NCI-H1048 (cell line): ENCODE measurements at regions not wholly inside any gene's neighbourhood (a gene's known extent, or its start where the extent isn't known, plus 50 kb on each side); places are given as distances from the start of the nearest gene placed in this dataset.

ENCODE experiments used
- DNase-seq: peaks from one replicate; lab custom pipeline; 2025; lab: John Stamatoyannopoulos, UW

- DNase-seq = no peak
Observed at GRCh38 chr6:99066044-99066443, 118.3 kb upstream of the FBXL4 start.

DNA sequence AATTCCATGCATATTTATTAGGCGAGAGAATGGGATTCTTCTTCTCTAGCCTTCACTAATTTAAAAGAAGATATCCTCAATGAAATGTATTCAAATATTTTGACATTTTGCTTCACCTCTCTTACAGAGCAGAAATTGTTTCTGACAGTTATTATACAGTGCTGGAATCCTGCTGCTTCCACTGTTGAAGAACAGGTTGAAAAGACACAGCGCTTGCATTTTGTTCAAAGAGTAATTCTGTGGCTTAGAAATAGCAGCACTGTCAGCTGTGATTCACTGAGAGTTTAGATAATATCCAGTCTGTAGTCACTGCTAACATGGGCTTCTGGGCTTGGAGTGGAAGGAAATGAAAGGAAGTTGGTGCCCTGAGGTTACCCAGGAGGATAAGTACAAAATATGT lies 117.1 kb upstream of the FBXL4 start:
- DNase-seq = no peak

GRCh38 chr6:99036672-99037071 lies 88.9 kb upstream of the FBXL4 start:
- no peak for DNase-seq

DNA sequence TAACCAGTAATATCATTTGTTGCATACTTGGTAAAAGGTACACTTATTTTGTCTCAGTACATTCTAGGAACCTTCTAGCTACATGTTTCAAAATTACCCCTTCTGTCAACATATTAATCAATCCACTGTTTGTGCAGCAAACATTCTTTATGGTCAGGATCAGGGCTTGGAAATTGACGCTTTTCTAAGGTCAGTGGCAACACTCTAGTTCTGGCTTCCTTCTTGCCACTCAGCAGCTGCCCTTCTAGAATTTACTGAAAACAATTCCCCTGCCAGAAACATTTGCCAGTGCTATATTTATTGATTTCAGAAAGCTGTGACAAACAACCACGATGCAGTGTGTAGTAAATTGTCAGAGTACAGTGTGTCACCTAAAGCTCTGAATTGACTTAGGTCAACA lies 84.7 kb upstream of the FBXL4 start:
- DNase-seq = no peak

- DNase-seq = no peak
Observed at GRCh38 chr6:99031957-99032356, 84.2 kb upstream of the FBXL4 start.

DNA sequence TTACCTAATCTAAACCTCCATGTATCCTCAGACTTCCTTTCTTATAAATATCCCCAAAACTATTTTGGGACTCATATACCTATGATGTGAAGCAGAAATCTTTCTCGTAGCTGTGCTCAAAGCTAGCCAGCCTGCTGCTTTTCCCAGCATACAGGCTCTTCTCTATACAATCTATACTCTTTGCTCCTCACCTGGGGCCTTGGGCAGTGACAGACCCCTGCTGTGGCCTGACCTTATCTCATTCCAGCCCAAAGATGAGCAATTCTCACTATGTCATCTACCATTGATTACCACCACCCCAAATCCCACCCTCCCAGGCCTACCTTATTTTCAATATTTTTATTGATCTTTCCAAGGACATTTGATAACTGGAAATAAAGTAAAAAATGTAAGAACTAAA lies 83.2 kb upstream of the FBXL4 start:
- DNase-seq = no peak

DNA sequence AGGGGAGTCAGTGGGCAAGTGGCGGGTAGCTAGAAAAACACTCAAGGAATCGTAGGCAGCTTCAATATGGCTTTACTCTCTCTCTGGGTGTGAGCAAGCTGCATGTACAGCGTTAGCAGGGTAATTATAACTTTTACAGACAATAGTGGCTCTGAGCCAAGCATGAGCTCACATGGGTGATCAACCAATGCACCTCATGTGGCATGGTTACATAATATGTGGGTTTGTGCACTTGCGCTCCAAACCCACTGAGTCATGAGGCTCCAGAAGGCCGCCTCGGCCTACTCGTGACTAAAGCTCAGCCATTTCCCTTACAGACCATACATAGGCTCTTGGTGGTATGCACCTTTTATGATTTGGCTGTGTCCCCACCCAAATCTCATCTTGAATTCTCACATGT lies 78.4 kb upstream of the FBXL4 start:
- DNase-seq = no peak

DNA sequence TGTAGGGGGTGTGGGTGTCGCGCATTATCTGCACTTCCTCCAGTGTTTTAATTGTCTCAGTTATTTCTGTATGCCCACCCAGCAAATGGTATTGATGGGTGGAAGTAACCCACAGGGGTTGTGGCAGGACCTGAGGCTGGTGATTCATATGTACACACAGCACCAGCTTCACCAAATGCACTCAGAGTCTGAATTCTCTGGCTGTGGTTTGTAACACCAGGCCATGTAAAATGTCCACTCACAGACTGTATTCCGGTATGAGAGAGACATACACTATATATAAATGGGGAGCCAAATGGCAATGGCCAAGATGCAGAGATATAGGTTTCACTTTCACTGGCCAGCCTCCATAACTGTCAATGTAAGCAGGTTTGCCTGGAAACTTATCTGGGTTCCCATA lies 76.3 kb upstream of the FBXL4 start:
- DNase-seq = no peak

DNA sequence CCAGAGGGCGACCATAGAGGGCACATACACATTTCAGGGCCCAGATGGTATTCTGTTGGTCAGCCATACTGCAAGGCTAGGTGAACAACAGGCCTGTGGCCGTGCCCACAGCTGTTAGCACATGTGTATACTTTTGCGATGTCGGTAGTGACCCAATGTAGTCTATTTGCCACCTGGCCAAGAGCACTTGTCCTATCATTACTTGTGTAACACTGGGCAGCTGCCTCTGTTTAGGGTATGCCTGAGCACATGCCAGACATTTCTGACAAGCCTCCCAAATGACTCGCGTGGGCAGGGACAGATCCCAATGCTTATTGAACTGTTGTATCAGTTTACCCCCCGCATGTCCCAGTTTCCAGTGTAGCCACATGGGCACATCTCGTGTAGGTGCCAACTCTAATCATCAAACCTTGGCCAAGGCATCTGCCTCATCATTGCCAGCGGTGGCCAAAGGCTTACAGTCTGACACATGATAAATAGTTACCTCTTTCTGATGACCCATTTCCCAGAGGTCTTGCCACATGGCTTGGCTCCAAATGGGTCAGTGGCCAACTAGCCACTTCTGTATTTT lies 74.4 kb upstream of the FBXL4 start:
- no peak for DNase-seq

- no peak for DNase-seq
Observed at GRCh38 chr6:99019381-99019780, 71.6 kb upstream of the FBXL4 start.

GRCh38 chr6:99017150-99017549 lies 69.4 kb upstream of the FBXL4 start:
- no peak for DNase-seq

- DNase-seq = no peak
Observed at GRCh38 chr6:99016355-99016754, 68.6 kb upstream of the FBXL4 start.

DNA sequence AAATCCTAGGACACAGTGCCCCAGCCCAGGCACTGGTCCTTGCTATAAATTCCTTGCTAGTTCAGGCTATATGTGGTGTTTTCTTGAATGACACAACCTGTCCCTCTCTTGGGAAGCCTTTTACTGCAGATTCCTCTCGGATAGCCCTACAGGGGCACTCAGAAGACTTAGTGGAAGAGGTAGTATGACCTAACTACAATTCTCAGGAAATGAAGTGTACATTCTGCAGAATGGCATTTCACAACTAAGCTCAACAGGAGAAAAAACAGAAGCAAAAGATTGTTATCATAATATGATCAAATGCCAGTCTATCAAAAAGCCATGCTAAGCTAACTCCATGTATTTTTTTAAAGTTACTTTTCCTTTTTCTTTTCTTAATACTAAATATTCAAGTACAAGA lies 66.3 kb upstream of the FBXL4 start:
- no peak for DNase-seq

- DNase-seq = no peak
Observed at GRCh38 chr6:99013661-99014060, 65.9 kb upstream of the FBXL4 start.

DNA sequence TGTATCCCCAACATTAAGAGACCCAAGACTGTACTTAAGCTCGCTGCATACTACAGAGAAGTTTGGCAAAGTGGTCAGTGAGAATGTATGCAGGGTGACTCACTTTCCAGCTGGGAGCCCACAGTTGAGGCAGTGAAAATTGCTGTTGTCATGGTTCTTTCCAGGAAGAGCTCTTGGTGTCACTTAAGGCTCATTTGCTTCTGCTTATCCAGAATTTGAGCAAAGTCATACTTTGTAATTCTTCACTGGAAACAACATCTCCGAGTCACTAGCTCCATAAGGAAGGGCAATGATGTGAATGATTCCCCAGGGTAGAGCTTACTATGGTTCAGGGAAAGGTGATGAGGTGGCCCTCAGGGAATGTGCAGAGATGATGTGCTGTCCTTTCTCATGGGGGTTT lies 65.4 kb upstream of the FBXL4 start:
- no peak for DNase-seq

- no peak for DNase-seq
Observed at GRCh38 chr6:99011151-99011550, 63.4 kb upstream of the FBXL4 start.

GRCh38 chr6:99002831-99003230 lies 55.1 kb upstream of the FBXL4 start:
- no peak for DNase-seq

DNA sequence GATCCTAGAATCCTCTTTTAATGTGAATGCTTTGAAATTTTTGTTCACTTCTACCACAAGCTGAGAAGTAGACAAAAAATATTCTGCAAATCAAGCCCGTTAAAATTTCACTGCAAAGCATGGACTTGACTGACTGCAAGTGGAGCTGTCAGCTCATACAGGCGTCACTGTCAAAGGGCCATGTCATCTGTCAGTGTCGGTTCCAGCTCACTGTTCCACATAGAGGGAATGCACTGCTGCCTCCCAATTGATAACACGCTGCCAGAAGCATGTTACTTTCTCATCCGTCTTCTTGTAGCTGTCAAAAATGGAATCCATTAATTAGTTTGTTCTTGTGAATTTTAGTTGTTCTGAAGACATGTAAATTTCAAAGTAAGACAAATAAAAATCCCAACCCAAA lies 50.4 kb upstream of the FBXL4 start:
- DNase-seq = no peak
